ENCODE measurements at regions not wholly inside any gene's neighbourhood (a gene's known extent, or its start where the extent isn't known, plus 50 kb on each side); places are given as distances from the start of the nearest gene placed in this dataset.

- H3K27ac ChIP-seq (ENCODE audit: control insufficient read depth, insufficient read depth) = no peak overlapping the region
- ChIA-PET CTCF (no interaction called here), RAD21 (ENCODE audit: unreplicated experiment) (no interaction called here), POLR2A (no interaction called here), SMC1A (ENCODE audit: uncharacterized antibody, unreplicated experiment) (no interaction called here)
- H3K4me3 ChIP-seq = no peak overlapping the region
- in situ Hi-C loops (cut with MboI) = no loop called here
- no peak for DNase-seq (ENCODE audit: low read depth, low spot score)
- intact Hi-C loops (cut with micrococcal nuclease; ENCODE audit: unreplicated experiment) = no loop called here
- 0% methylated on average over 1 of the region's 1 CpG for WGBS (ENCODE audit: insufficient coverage, insufficient replicate concordance, low lambda C conversion rate, missing lambda C conversion rate)
- TF ChIP-seq WRNIP1 (IDR thresholded peaks at IDR 0.05; ENCODE audit: borderline replicate concordance, low read depth, low read length) (no peak), FOXM1 (IDR thresholded peaks at IDR 0.05; ENCODE audit: low read depth, low read length) (no peak), IRF4 (IDR thresholded peaks at IDR 0.05; ENCODE audit: low read depth, low read length) (no peak), KAT2A (conservative IDR thresholded peaks at IDR 0.05; ENCODE audit: control insufficient read depth, low read depth, low read length) (no peak), STAT1 (conservative IDR thresholded peaks at IDR 0.05) (no peak), SUZ12 (IDR thresholded peaks at IDR 0.05; ENCODE audit: unreplicated experiment) (no peak), NR2F1 (conservative IDR thresholded peaks at IDR 0.05) (no peak), EZH2 (IDR thresholded peaks at IDR 0.05; ENCODE audit: borderline replicate concordance, control insufficient read depth, low read depth, low read length) (no peak), SIX5 (IDR thresholded peaks at IDR 0.05; ENCODE audit: low read depth, low read length, severe bottlenecking) (no peak), EGR1 (IDR thresholded peaks at IDR 0.05; ENCODE audit: borderline replicate concordance in 1 of 2, low read depth in 2 of 2, low read length in 2 of 2) (no peak), CBFB (IDR thresholded peaks at IDR 0.05; ENCODE audit: low read depth) (no peak), ZNF384 (IDR thresholded peaks at IDR 0.05; ENCODE audit: borderline replicate concordance, low read depth, low read length) (no peak)
- no peaks in the 10 kb centered on the region for H3K4me1 ChIP-seq (ENCODE audit: control insufficient read depth, insufficient read depth, low read length)
- no peaks in the 10 kb centered on the region; the same call in 2 of the 3 replicates for H3K9me3 ChIP-seq (replicated peaks; ENCODE audit: control insufficient read depth, insufficient read depth, low read length)
- no peaks in the 10 kb centered on the region for H3K36me3 ChIP-seq (ENCODE audit: control insufficient read depth in 2 of 2, insufficient read depth in 2 of 2, low read length in 1 of 2)
- H4K20me1 ChIP-seq (ENCODE audit: control insufficient read depth, insufficient read depth) = no peaks in the 10 kb centered on the region
- no TSS peak for BruUV-seq (replicated peaks)
- no peaks in the 10 kb centered on the region for H3K79me2 ChIP-seq (ENCODE audit: control insufficient read depth, insufficient read depth, low read length)
- no peak overlapping the region for H3K4me2 ChIP-seq (ENCODE audit: control insufficient read depth, insufficient read depth)
- no peak for FAIRE-seq
- H2AFZ ChIP-seq (ENCODE audit: control insufficient read depth, low read depth, low read length) = no peak overlapping the region
- H3K9ac ChIP-seq (ENCODE audit: control insufficient read depth, insufficient read depth, low read length) = no peak overlapping the region
- H3K27me3 ChIP-seq (replicated peaks in 1 of 2; ENCODE audit: control insufficient read depth in 2 of 2, insufficient read depth in 2 of 2, low read length in 1 of 2) = no peaks in the 10 kb centered on the region
- no peak for ATAC-seq
Observed at GRCh38 chr7:46186131-46186530, 265.1 kb upstream of the IGFBP3 start.
